COLO829 (cell line): ENCODE measurements at regions not wholly inside any gene's neighbourhood (a gene's known extent, or its start where the extent isn't known, plus 50 kb on each side); places are given as distances from the start of the nearest gene placed in this dataset.
"Not testable (repeated sequence)": the region's sequence is repeated elsewhere in the genome, so short reads cannot be mapped to it uniquely, and the experiment has no call there.

Experiments
- DNase-seq: peaks from one replicate; pipeline ENCODE4 v3.0.0; 2012; ENCODE audit warnings: low spot score

GRCh38 chr2:193154076-193154475, 959.3 kb upstream of the TMEFF2 start:
- DNase-seq, result no peak

GRCh38 chr2:193153576-193153975, 958.8 kb upstream of the TMEFF2 start:
- no peak for DNase-seq

- not testable (repeated sequence) for DNase-seq
These were observed 947.7 kb upstream of the TMEFF2 start for GRCh38 chr2:193142467-193142866.

GRCh38 chr2:193141998-193142397, 947.3 kb upstream of the TMEFF2 start:
- DNase-seq, result no peak

GRCh38 chr2:193140895-193141294, 946.2 kb upstream of the TMEFF2 start:
- not testable (repeated sequence) for DNase-seq

GRCh38 chr2:193124815-193125214, 930.1 kb upstream of the TMEFF2 start:
- DNase-seq, result no peak

- DNase-seq, result no peak
These were observed 920.1 kb upstream of the TMEFF2 start for GRCh38 chr2:193114827-193115226.

GRCh38 chr2:193112986-193113385, 918.3 kb upstream of the TMEFF2 start:
- DNase-seq, result no peak

GRCh38 chr2:193103064-193103463, 908.3 kb upstream of the TMEFF2 start:
- peak; percentile 13 for DNase-seq

GRCh38 chr2:193101591-193101990, 906.9 kb upstream of the TMEFF2 start:
- DNase-seq, result no peak

GRCh38 chr2:193088026-193088425, 893.3 kb upstream of the TMEFF2 start:
- DNase-seq, result no peak

GRCh38 chr2:193076995-193077394, 882.3 kb upstream of the TMEFF2 start:
- no peak for DNase-seq

- DNase-seq, result no peak
These were observed 880.2 kb upstream of the TMEFF2 start for GRCh38 chr2:193074933-193075332.

GRCh38 chr2:193072647-193073046, 877.9 kb upstream of the TMEFF2 start:
- no peak for DNase-seq

GRCh38 chr2:193025556-193025955, 830.8 kb upstream of the TMEFF2 start:
- not testable (repeated sequence) for DNase-seq

GRCh38 chr2:193024791-193025190, 830.1 kb upstream of the TMEFF2 start:
- no peak for DNase-seq

- DNase-seq, result no peak
These were observed 817.1 kb upstream of the TMEFF2 start for GRCh38 chr2:193011870-193012269.

- DNase-seq, result no peak
These were observed 798.3 kb upstream of the TMEFF2 start for GRCh38 chr2:192993059-192993458.

- no peak for DNase-seq
These were observed 788.4 kb upstream of the TMEFF2 start for GRCh38 chr2:192983173-192983572.

- no peak for DNase-seq
These were observed 783.7 kb upstream of the TMEFF2 start for GRCh38 chr2:192978395-192978794.

GRCh38 chr2:192971981-192972380, 777.2 kb upstream of the TMEFF2 start:
- peak; percentile 1 for DNase-seq

GRCh38 chr2:192969055-192969454, 774.3 kb upstream of the TMEFF2 start:
- DNase-seq, result no peak

GRCh38 chr2:192960945-192961344, 766.2 kb upstream of the TMEFF2 start:
- no peak for DNase-seq

GRCh38 chr2:192958615-192959014, 763.9 kb upstream of the TMEFF2 start:
- not testable (repeated sequence) for DNase-seq

- DNase-seq, result no peak
These were observed 762.7 kb upstream of the TMEFF2 start for GRCh38 chr2:192957425-192957824.
